ENCODE measurements at regions not wholly inside any gene's neighbourhood (a gene's known extent, or its start where the extent isn't known, plus 50 kb on each side); places are given as distances from the start of the nearest gene placed in this dataset.
"Not testable (repeated sequence)": the region's sequence is repeated elsewhere in the genome, so short reads cannot be mapped to it uniquely, and the experiment has no call there.

- no peaks in the 10 kb centered on the region for H3K4me1 ChIP-seq (ENCODE audit: control insufficient read depth, insufficient read depth, low read length, unreplicated experiment)
- H2AFZ ChIP-seq (ENCODE audit: low read length, unreplicated experiment): no peak overlapping the region
Measured at GRCh38 chr1:244294599-244295224, 157.0 kb downstream of the ADSS2 start.

DNA sequence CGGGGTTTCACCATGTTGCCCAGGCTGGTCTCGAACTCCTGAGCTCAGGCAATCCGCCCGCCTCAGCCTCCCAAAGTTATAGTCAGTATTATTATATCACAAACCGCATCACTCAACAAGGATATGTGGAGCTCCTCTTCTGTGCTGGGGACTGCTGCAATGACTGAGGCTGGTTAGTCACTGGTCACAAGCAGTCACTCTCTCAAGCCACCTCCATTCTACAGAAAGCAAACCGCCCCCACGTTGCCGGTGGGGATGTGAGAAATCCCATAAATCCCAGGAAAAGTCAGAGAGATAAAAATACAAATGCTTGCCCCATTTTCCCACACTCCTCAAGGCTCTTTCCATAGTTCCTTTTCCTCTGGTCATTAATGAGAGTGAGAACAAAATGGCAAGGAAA, 155.7 kb downstream of the ADSS2 start:
- Histone ChIP-seq H2AFZ (ENCODE audit: low read length, unreplicated experiment) (no peak overlapping the region), H3K27me3 (ENCODE audit: insufficient read depth, low read length) (no peaks in the 10 kb centered on the region), H3K36me3 (ENCODE audit: insufficient read depth, low read length) (no peaks in the 10 kb centered on the region), H3K27ac (ENCODE audit: low read depth, low read length) (no peak overlapping the region), H3K4me1 (ENCODE audit: control insufficient read depth, insufficient read depth, low read length, unreplicated experiment) (no peaks in the 10 kb centered on the region), H3K79me2 (ENCODE audit: control insufficient read depth, insufficient read depth, low read length, unreplicated experiment) (no peaks in the 10 kb centered on the region), H3K4me3 (ENCODE audit: low read depth, low read length) (no peak overlapping the region)

More at GRCh38 chr1:244294599-244295224, 157.0 kb downstream of the ADSS2 start:
- H3K27ac ChIP-seq (ENCODE audit: low read depth, low read length): no peak overlapping the region
- no peaks in the 10 kb centered on the region for H3K27me3 ChIP-seq (ENCODE audit: insufficient read depth, low read length)
- H3K79me2 ChIP-seq (ENCODE audit: control insufficient read depth, insufficient read depth, low read length, unreplicated experiment): no peaks in the 10 kb centered on the region
- H3K36me3 ChIP-seq (ENCODE audit: insufficient read depth, low read length): no peaks in the 10 kb centered on the region
- no peak overlapping the region for H3K4me3 ChIP-seq (ENCODE audit: low read depth, low read length)

DNA sequence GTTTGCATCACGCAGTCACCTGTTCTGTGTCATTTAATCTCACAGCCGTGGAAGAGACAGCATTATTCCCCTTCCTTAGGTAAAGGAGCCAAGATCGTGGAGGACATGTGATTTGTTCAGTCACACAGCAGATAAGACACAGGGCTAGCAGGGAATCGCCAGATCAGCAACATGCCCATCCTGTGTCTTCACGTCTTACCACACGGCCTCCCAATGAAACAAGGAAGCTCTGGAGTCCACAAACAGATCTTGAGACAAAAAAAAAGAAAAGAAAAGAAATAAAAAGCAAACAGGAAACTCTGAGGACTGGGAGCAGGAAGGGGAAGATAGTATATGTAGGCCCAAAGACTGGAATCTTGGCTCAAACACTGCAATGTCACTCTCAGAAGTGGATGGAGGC, 155.3 kb downstream of the ADSS2 start:
- H3K4me3 ChIP-seq (ENCODE audit: low read depth, low read length): no peak overlapping the region
- H2AFZ ChIP-seq (ENCODE audit: low read length, unreplicated experiment): no peak overlapping the region
- no peaks in the 10 kb centered on the region for H3K79me2 ChIP-seq (ENCODE audit: control insufficient read depth, insufficient read depth, low read length, unreplicated experiment)
- H3K27me3 ChIP-seq (ENCODE audit: insufficient read depth, low read length): no peaks in the 10 kb centered on the region
- H3K27ac ChIP-seq (ENCODE audit: low read depth, low read length): no peak overlapping the region
- H3K4me1 ChIP-seq (ENCODE audit: control insufficient read depth, insufficient read depth, low read length, unreplicated experiment): no peaks in the 10 kb centered on the region
- no peaks in the 10 kb centered on the region for H3K36me3 ChIP-seq (ENCODE audit: insufficient read depth, low read length)

GRCh38 chr1:244297087-244297486, 154.6 kb downstream of the ADSS2 start:
- no peak overlapping the region for H3K4me3 ChIP-seq (ENCODE audit: low read depth, low read length)
- H3K27ac ChIP-seq (ENCODE audit: low read depth, low read length): no peak overlapping the region
- H3K36me3 ChIP-seq (ENCODE audit: insufficient read depth, low read length): no peaks in the 10 kb centered on the region
- no peak overlapping the region for H2AFZ ChIP-seq (ENCODE audit: low read length, unreplicated experiment)
- H3K27me3 ChIP-seq (ENCODE audit: insufficient read depth, low read length): no peaks in the 10 kb centered on the region
- H3K4me1 ChIP-seq (ENCODE audit: control insufficient read depth, insufficient read depth, low read length, unreplicated experiment): peaks cover 5% of the 10 kb centered on the region
- no peaks in the 10 kb centered on the region for H3K79me2 ChIP-seq (ENCODE audit: control insufficient read depth, insufficient read depth, low read length, unreplicated experiment)

- Histone ChIP-seq H3K27me3 (ENCODE audit: insufficient read depth, low read length) (no peaks in the 10 kb centered on the region), H2AFZ (ENCODE audit: low read length, unreplicated experiment) (no peak overlapping the region), H3K27ac (ENCODE audit: low read depth, low read length) (no peak overlapping the region), H3K79me2 (ENCODE audit: control insufficient read depth, insufficient read depth, low read length, unreplicated experiment) (no peaks in the 10 kb centered on the region), H3K4me1 (ENCODE audit: control insufficient read depth, insufficient read depth, low read length, unreplicated experiment) (peaks cover 9% of the 10 kb centered on the region), H3K36me3 (ENCODE audit: insufficient read depth, low read length) (no peaks in the 10 kb centered on the region), H3K4me3 (ENCODE audit: low read depth, low read length) (no peak overlapping the region)
Measured at GRCh38 chr1:244297616-244298015, 154.1 kb downstream of the ADSS2 start.

DNA sequence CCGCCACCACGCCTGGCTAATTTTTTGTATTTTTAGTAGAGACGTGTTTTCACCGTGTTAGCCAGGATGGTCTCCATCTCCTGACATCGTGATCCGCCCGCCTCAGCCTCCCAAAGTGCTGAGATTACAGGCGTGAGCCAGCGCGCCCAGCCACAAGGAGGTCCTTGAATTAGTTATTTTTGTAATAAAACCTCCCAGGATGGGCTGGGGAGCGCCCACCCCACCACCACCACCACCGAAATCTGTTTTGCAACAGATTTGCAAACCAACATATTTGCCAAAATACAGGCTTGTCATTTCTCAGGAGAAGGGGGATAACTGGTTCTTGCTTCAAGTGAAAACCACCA, 151.7 kb downstream of the ADSS2 start:
- H3K4me1 ChIP-seq (ENCODE audit: control insufficient read depth, insufficient read depth, low read length, unreplicated experiment): peaks cover 15% of the 10 kb centered on the region
- H3K36me3 ChIP-seq (ENCODE audit: insufficient read depth, low read length); H2AFZ ChIP-seq (ENCODE audit: low read length, unreplicated experiment); H3K27ac ChIP-seq (ENCODE audit: low read depth, low read length); H3K79me2 ChIP-seq (ENCODE audit: control insufficient read depth, insufficient read depth, low read length, unreplicated experiment); H3K27me3 ChIP-seq (ENCODE audit: insufficient read depth, low read length); H3K4me3 ChIP-seq (ENCODE audit: low read depth, low read length): not testable (repeated sequence)

- Histone ChIP-seq H3K27ac (ENCODE audit: low read depth, low read length) (no peak overlapping the region), H3K4me1 (ENCODE audit: control insufficient read depth, insufficient read depth, low read length, unreplicated experiment) (peaks cover 15% of the 10 kb centered on the region), H3K27me3 (ENCODE audit: insufficient read depth, low read length) (no peaks in the 10 kb centered on the region), H3K36me3 (ENCODE audit: insufficient read depth, low read length) (no peaks in the 10 kb centered on the region), H2AFZ (ENCODE audit: low read length, unreplicated experiment) (no peak overlapping the region), H3K4me3 (ENCODE audit: low read depth, low read length) (no peak overlapping the region), H3K79me2 (ENCODE audit: control insufficient read depth, insufficient read depth, low read length, unreplicated experiment) (no peaks in the 10 kb centered on the region)
Measured at GRCh38 chr1:244301595-244302130, 150.0 kb downstream of the ADSS2 start.

- no peaks in the 10 kb centered on the region for H3K36me3 ChIP-seq (ENCODE audit: insufficient read depth, low read length)
- H3K79me2 ChIP-seq (ENCODE audit: control insufficient read depth, insufficient read depth, low read length, unreplicated experiment): no peaks in the 10 kb centered on the region
- peaks cover 15% of the 10 kb centered on the region for H3K4me1 ChIP-seq (ENCODE audit: control insufficient read depth, insufficient read depth, low read length, unreplicated experiment)
- H2AFZ ChIP-seq (ENCODE audit: low read length, unreplicated experiment): no peak overlapping the region
- no peaks in the 10 kb centered on the region for H3K27me3 ChIP-seq (ENCODE audit: insufficient read depth, low read length)
- H3K27ac ChIP-seq (ENCODE audit: low read depth, low read length): no peak overlapping the region
- no peak overlapping the region for H3K4me3 ChIP-seq (ENCODE audit: low read depth, low read length)
Measured at GRCh38 chr1:244302876-244303609, 148.7 kb downstream of the ADSS2 start.

DNA sequence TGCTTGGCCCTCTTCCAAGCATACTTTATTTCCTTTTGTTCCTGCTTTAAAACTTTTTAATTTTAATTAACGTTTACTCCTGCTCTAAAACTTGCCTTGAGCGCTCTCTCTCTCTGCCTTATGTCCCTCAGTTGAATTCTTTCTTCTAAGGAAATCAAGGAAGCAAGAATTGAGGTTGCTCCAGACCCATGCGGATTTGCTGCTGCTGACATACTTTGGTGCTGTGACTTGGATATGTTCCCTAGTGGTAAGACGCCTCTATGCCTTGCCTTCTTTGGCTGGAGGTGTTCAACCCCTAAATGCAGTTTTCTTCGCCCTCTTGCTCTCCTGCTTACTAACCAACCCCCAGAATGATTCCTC, 148.1 kb downstream of the ADSS2 start:
- Histone ChIP-seq H3K4me1 (ENCODE audit: control insufficient read depth, insufficient read depth, low read length, unreplicated experiment) (peaks cover 15% of the 10 kb centered on the region), H3K4me3 (ENCODE audit: low read depth, low read length) (no peak overlapping the region), H3K27ac (ENCODE audit: low read depth, low read length) (no peak overlapping the region), H3K27me3 (ENCODE audit: insufficient read depth, low read length) (no peaks in the 10 kb centered on the region), H3K36me3 (ENCODE audit: insufficient read depth, low read length) (no peaks in the 10 kb centered on the region), H3K79me2 (ENCODE audit: control insufficient read depth, insufficient read depth, low read length, unreplicated experiment) (no peaks in the 10 kb centered on the region), H2AFZ (ENCODE audit: low read length, unreplicated experiment) (no peak overlapping the region)

DNA sequence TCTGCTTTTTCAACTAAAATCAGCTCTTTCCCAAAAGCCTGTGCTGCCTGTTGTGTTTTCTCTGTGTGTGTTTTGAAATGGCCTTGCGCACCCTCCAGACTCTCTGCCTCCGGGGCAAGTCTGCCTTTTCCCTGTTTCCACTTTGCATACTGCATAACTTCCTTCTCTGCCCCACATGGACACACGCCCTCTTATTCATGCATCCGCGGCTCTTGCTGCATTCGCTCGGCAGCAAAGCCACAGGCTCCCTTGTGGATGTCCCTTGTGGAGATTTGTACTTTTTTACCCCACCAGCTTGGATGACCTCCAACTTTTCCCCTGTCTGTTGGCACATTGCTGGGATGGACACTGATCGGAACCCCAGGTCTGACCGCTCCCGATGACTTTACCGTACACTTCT, 147.6 kb downstream of the ADSS2 start:
- H2AFZ ChIP-seq (ENCODE audit: low read length, unreplicated experiment): no peak overlapping the region
- H3K27me3 ChIP-seq (ENCODE audit: insufficient read depth, low read length): no peaks in the 10 kb centered on the region
- H3K4me3 ChIP-seq (ENCODE audit: low read depth, low read length): no peak overlapping the region
- H3K36me3 ChIP-seq (ENCODE audit: insufficient read depth, low read length): no peaks in the 10 kb centered on the region
- H3K27ac ChIP-seq (ENCODE audit: low read depth, low read length): no peak overlapping the region
- H3K79me2 ChIP-seq (ENCODE audit: control insufficient read depth, insufficient read depth, low read length, unreplicated experiment): no peaks in the 10 kb centered on the region
- H3K4me1 ChIP-seq (ENCODE audit: control insufficient read depth, insufficient read depth, low read length, unreplicated experiment): peaks cover 15% of the 10 kb centered on the region

DNA sequence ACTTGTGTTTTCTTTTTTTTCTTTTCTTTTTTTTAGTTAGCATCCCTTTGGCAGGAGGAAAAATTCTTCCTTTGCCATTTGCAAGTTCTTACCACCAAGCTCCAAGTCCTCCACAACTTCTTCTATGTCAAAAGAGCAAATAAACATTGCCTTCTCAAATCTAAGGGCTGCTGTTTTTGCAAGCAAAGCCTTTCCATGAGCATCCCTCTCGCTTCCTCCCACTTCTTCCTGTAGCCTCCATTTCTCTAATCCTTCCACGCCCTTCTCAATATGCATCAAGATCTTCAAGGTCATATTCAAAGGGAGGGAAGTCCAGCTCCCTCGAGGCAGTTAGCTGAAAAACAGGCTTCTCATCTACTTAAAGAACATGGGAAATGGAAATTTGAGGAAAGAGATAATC, 147.1 kb downstream of the ADSS2 start:
- no peaks in the 10 kb centered on the region for H3K36me3 ChIP-seq (ENCODE audit: insufficient read depth, low read length)
- peaks cover 15% of the 10 kb centered on the region for H3K4me1 ChIP-seq (ENCODE audit: control insufficient read depth, insufficient read depth, low read length, unreplicated experiment)
- no peaks in the 10 kb centered on the region for H3K79me2 ChIP-seq (ENCODE audit: control insufficient read depth, insufficient read depth, low read length, unreplicated experiment)
- no peak overlapping the region for H3K4me3 ChIP-seq (ENCODE audit: low read depth, low read length)
- no peak overlapping the region for H2AFZ ChIP-seq (ENCODE audit: low read length, unreplicated experiment)
- H3K27me3 ChIP-seq (ENCODE audit: insufficient read depth, low read length): no peaks in the 10 kb centered on the region
- no peak overlapping the region for H3K27ac ChIP-seq (ENCODE audit: low read depth, low read length)

All from ACC112 (cell line).